ENCODE measurements at regions not wholly inside any gene's neighbourhood (a gene's known extent, or its start where the extent isn't known, plus 50 kb on each side); places are given as distances from the start of the nearest gene placed in this dataset.

DNA sequence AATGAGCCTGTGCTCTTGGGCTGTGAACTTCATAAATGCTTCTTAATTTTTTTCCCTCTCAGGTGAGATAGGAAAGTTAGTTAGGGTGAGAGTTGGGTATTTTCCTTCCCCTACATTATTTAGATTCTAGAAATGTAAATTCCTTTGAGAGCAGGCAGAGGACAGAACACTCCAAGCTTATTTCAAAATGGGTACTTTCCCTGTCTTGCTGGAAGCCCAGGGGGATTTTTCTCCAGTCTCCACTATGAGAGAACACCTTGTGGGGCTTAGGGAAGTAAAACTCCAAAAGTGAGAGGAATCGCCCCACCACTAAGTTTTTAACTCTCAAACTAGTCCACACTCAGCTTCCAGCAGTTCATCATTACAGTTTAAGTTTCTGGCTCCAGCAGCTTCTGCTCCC lies 253.2 kb upstream of the CTAGE1 start:
- no peak overlapping the region for H3K4me3 ChIP-seq
- no peaks in the 10 kb centered on the region for H3K27me3 ChIP-seq
- 50% methylated on average over 1 of the region's 1 CpG for WGBS
- no peak overlapping the region for H3K27ac ChIP-seq
- H3K9me3 ChIP-seq, result no peaks in the 10 kb centered on the region
- DNase-seq (ENCODE audit: low spot score in 2 of 2), result no peak
- TF ChIP-seq POLR2A (IDR thresholded peaks at IDR 0.05) (no peak), POLR2AphosphoS5 (IDR thresholded peaks at IDR 0.05) (no peak), EP300 (IDR thresholded peaks at IDR 0.05) (no peak)
- TF ChIP-seq, protein P1, sequence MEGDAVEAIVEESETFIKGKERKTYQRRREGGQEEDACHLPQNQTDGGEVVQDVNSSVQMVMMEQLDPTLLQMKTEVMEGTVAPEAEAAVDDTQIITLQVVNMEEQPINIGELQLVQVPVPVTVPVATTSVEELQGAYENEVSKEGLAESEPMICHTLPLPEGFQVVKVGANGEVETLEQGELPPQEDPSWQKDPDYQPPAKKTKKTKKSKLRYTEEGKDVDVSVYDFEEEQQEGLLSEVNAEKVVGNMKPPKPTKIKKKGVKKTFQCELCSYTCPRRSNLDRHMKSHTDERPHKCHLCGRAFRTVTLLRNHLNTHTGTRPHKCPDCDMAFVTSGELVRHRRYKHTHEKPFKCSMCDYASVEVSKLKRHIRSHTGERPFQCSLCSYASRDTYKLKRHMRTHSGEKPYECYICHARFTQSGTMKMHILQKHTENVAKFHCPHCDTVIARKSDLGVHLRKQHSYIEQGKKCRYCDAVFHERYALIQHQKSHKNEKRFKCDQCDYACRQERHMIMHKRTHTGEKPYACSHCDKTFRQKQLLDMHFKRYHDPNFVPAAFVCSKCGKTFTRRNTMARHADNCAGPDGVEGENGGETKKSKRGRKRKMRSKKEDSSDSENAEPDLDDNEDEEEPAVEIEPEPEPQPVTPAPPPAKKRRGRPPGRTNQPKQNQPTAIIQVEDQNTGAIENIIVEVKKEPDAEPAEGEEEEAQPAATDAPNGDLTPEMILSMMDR (IDR thresholded peaks at IDR 0.05), result no peak
- no peaks in the 10 kb centered on the region for H3K4me1 ChIP-seq
- no peaks in the 10 kb centered on the region for H3K36me3 ChIP-seq

DNA sequence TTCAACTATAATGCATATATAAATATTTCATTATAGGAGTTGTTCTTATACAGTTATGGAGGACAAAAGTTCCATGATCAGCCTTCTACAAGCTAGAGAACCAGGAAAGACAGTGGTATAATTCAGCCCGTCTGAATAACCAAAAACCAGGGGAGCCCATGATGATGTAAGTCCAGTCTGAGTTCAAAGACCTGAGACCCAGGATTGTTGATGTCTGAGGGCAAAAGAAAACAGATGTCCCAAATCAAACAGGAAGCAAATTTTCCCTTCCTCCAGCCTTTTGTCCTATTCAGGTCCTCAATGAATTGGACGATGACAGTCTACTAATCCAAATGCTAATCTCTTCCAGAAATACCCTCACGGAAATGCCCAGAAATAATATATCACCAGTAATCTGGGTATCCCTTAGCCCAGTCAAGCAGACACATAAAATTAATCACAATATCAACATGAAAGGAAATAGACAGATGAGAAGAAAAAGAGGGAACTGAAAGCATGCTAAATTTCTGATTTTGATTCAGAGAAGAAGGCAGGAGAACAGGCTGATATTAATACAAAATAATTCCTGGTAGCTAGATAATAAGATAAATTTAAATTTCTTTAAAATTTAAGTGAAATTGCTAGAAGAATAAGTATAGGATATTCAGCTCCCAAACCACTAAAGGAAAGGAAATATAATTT lies 255.6 kb upstream of the CTAGE1 start:
- H3K4me3 ChIP-seq, result no peak overlapping the region
- TF ChIP-seq POLR2AphosphoS5 (IDR thresholded peaks at IDR 0.05) (no peak), POLR2A (IDR thresholded peaks at IDR 0.05) (no peak), EP300 (IDR thresholded peaks at IDR 0.05) (no peak)
- TF ChIP-seq, protein P1 (IDR thresholded peaks at IDR 0.05), result no peak

DNA sequence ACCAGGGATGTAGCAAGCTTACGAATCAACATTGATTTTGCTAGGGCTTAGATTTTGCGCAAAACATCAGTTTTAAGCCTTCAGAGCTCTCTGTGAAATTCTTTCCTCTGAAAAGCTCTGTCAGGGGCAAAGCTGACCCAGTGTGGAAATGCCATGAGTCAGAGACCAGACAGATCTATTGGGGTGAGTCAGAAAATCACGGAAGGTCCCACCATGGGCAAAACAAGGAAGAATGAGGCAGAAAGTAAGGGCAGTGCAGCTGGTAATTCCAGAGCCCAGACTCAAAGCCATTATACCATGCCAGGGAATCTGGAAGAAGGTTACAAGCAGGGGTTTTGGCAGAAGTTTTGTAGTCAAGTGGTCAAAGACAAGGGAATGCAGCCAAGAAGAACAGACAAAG lies 256.6 kb upstream of the CTAGE1 start:
- Histone ChIP-seq H3K4me3 (no peak overlapping the region), H3K36me3 (no peaks in the 10 kb centered on the region), H3K9me3 (no peaks in the 10 kb centered on the region), H3K27me3 (no peaks in the 10 kb centered on the region), H3K27ac (no peak overlapping the region), H3K4me1 (no peaks in the 10 kb centered on the region)
- no peak for DNase-seq (ENCODE audit: low spot score in 2 of 2)
- TF ChIP-seq POLR2A (IDR thresholded peaks at IDR 0.05) (no peak), POLR2AphosphoS5 (IDR thresholded peaks at IDR 0.05) (no peak), EP300 (IDR thresholded peaks at IDR 0.05) (no peak)
- TF ChIP-seq, protein P1 (IDR thresholded peaks at IDR 0.05), result no peak
- WGBS, result 80% methylated on average over 3 of the region's 3 CpGs

More for the DNA sequence above, 255.6 kb upstream of the CTAGE1 start:
- 53% methylated on average over 3 of the region's 3 CpGs for WGBS
- H3K4me1 ChIP-seq, result no peaks in the 10 kb centered on the region
- no peaks in the 10 kb centered on the region for H3K27me3 ChIP-seq
- H3K9me3 ChIP-seq, result no peaks in the 10 kb centered on the region
- no peak overlapping the region for H3K27ac ChIP-seq
- no peak for DNase-seq (ENCODE audit: low spot score in 2 of 2)
- no peaks in the 10 kb centered on the region for H3K36me3 ChIP-seq

DNA sequence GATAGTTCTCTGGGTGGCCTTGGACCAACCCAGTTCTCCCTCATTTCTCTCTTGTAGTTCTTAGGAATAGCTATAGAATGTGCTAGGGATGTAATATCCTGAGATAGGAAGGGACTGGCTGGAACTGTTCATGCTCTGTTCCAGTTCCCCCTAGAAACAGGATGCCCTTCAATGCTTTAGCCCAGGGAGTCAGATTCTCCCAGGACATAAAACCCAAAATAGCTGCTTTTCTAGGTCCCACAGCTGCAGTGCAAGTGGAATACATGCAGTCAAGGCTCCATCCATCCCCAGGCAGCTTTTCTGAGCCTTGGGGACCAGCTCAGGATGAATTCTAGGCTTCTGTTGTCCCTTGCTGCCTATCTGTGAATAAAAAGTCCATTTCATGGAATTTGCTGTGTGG lies 257.3 kb upstream of the CTAGE1 start:
- Histone ChIP-seq H3K27ac (no peak overlapping the region), H3K36me3 (no peaks in the 10 kb centered on the region), H3K4me3 (no peak overlapping the region), H3K9me3 (no peaks in the 10 kb centered on the region), H3K27me3 (no peaks in the 10 kb centered on the region), H3K4me1 (no peaks in the 10 kb centered on the region)
- no peak for DNase-seq (ENCODE audit: low spot score in 2 of 2)
- TF ChIP-seq POLR2A (IDR thresholded peaks at IDR 0.05), result no peak

DNA sequence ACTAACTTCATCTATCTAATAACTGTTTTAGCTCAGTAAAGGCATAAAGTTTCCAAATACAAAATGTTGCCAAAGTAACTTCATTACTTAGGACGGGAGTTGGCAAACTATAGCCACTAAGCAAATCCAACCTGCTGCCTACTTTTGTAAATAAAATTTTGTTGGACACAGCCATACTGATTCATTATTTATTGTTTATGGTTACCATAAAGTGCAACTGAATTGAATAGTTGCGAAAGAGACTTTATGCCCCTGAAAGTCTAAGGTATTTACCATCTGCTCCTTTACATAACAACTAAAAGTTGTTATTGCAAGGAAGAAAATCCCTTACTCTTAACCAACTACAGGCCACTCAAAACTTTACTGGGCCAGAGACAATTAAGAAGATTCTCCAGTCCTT lies 256.7 kb upstream of the RBBP8 start:
- Histone ChIP-seq H3K9me3 (no peaks in the 10 kb centered on the region), H3K27ac (no peak overlapping the region), H3K4me3 (no peak overlapping the region), H3K27me3 (no peaks in the 10 kb centered on the region), H3K36me3 (no peaks in the 10 kb centered on the region), H3K4me1 (no peaks in the 10 kb centered on the region)
- TF ChIP-seq POLR2AphosphoS5 (IDR thresholded peaks at IDR 0.05), result no peak
- TF ChIP-seq EP300 (IDR thresholded peaks at IDR 0.05), result no peak
- TF ChIP-seq, protein P1 (IDR thresholded peaks at IDR 0.05), result no peak
- no peak for TF ChIP-seq POLR2A (IDR thresholded peaks at IDR 0.05)
- 71% methylated on average over 2 of the region's 2 CpGs for WGBS
- DNase-seq (ENCODE audit: low spot score in 2 of 2), result no peak

DNA sequence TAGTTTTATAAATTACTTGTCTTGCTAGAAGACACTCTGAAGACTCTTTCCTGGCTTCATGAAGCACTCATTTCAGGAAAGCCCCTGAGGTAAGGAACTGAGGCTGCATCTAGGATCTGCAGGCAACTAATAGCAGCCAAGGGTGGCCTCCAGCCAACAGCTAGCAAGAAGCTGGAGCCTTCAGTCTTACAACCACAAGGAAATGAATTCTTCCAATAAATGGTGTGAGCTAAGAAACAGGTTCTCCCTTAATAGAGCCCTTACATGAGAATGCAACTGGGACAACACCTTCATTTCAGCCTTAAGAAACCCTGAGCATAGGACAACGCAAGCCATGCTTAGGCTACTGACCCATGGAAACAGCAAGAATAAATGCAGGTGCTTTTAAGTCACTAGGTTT lies 254.6 kb upstream of the RBBP8 start:
- TF ChIP-seq POLR2A (IDR thresholded peaks at IDR 0.05) (no peak), EP300 (IDR thresholded peaks at IDR 0.05) (no peak), POLR2AphosphoS5 (IDR thresholded peaks at IDR 0.05) (no peak)
- TF ChIP-seq, protein P1 (IDR thresholded peaks at IDR 0.05), result no peak
- WGBS, result 69% methylated on average over 1 of the region's 1 CpG

More for the DNA sequence above, 254.6 kb upstream of the RBBP8 start:
- Histone ChIP-seq H3K36me3 (no peaks in the 10 kb centered on the region), H3K4me3 (no peak overlapping the region), H3K4me1 (peaks cover 9% of the 10 kb centered on the region), H3K27ac (no peak overlapping the region), H3K27me3 (no peaks in the 10 kb centered on the region), H3K9me3 (no peaks in the 10 kb centered on the region)
- no peak for DNase-seq (ENCODE audit: low spot score in 2 of 2)

All from suprapubic skin (tissue), 4 donors.